ENCODE measurements at regions not wholly inside any gene's neighbourhood (a gene's known extent, or its start where the extent isn't known, plus 50 kb on each side); places are given as distances from the start of the nearest gene placed in this dataset.

DNA sequence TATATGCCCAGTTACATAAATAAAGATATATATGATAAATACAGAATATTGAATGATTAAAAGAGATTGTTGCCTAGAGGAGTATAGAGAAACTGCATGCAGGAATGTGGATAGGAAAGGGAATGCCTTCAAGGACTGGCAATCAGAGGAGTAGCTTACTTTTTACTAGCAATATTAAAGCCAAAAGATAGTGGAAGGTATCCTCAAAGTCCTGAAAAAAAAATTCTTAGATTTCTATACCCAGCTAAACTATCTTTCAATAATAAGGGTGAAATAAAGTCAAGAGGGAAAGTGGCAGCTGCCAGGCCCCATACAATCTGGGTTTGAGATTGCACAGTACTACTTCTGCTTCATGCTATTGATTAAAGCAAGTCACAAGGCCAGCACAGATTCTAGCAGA, 733.2 kb downstream of the GATA3 start:
- in situ Hi-C loops (cut with MboI; ENCODE audit: low sequenced_read_pairs), result no loop called here
- CTCF ChIA-PET, result no interaction called here
- no peak for ATAC-seq (ENCODE audit: low read depth)

More for the DNA sequence above, 733.2 kb downstream of the GATA3 start:
- H3K27me3 ChIP-seq (ENCODE audit: control insufficient read depth, insufficient read depth, low read length), result no peaks in the 10 kb centered on the region
- no peak overlapping the region for H3K4me3 ChIP-seq (ENCODE audit: insufficient read depth, low read depth, low read length)
- H3K79me1 ChIP-seq (ENCODE audit: low read depth in 1 of 2, low read length in 2 of 2), result no peaks in the 10 kb centered on the region
- no peak overlapping the region for H4K8ac ChIP-seq (ENCODE audit: low read depth in 2 of 2, low read length in 2 of 2)
- no peak overlapping the region for H3K4ac ChIP-seq (ENCODE audit: low read depth, low read length)
- H2BK15ac ChIP-seq (ENCODE audit: low read depth, low read length), result no peak overlapping the region
- no peak for DNase-seq
- POLR2A ChIA-PET (ENCODE audit: unreplicated experiment), result no interaction called here
- H3K23ac ChIP-seq (ENCODE audit: low read depth, low read length), result no peak overlapping the region
- H3K18ac ChIP-seq (ENCODE audit: low read depth, low read length), result no peak overlapping the region
- H3K9me1 ChIP-seq (ENCODE audit: insufficient read depth, low read length), result no peaks in the 10 kb centered on the region
- no peak overlapping the region for H2AK9ac ChIP-seq (replicated peaks; ENCODE audit: low read depth, low read length, poor library complexity)
- no peak overlapping the region for H3K56ac ChIP-seq (ENCODE audit: extremely low read depth, insufficient read depth, low read length)
- intact Hi-C loops (cut with micrococcal nuclease), result no loop called here
- no peak overlapping the region for H3K14ac ChIP-seq (replicated peaks; ENCODE audit: low read depth, low read length)
- BruUV-seq (replicated peaks), result no TSS peak
- H4K20me1 ChIP-seq (ENCODE audit: insufficient read depth, low read length), result no peaks in the 10 kb centered on the region
- no peak overlapping the region for H2BK120ac ChIP-seq (ENCODE audit: low read depth, low read length)
- H3K9me3 ChIP-seq (ENCODE audit: control insufficient read depth, insufficient read depth, low read length), result peaks cover 3% of the 10 kb centered on the region; the same call in 1 of the 2 replicates
- H2AK5ac ChIP-seq (ENCODE audit: low read depth, low read length), result no peak overlapping the region
- no peak overlapping the region for H3K4me2 ChIP-seq (ENCODE audit: low read depth, low read length)
- H3K9ac ChIP-seq (ENCODE audit: low read depth, low read length), result no peak overlapping the region
- no peaks in the 10 kb centered on the region for H3K4me1 ChIP-seq (ENCODE audit: control insufficient read depth, insufficient read depth, low read length)
- H3K27ac ChIP-seq (ENCODE audit: insufficient read depth, low read length), result no peak overlapping the region
- dilution Hi-C loops (cut with HindIII; ENCODE audit: low sequenced_read_pairs, unreplicated experiment), result no loop called here
- no peaks in the 10 kb centered on the region for H3K36me3 ChIP-seq (ENCODE audit: control insufficient read depth, insufficient read depth, low read length)
- no peak overlapping the region for H4K91ac ChIP-seq (ENCODE audit: insufficient read depth, low read depth, low read length)
- H2BK20ac ChIP-seq (ENCODE audit: low read depth, low read length), result no peak overlapping the region
- no peak overlapping the region for H4K5ac ChIP-seq (ENCODE audit: low read depth, low read length)
- H2AFZ ChIP-seq (replicated peaks; ENCODE audit: low read length, poor library complexity), result no peak overlapping the region
- no peak overlapping the region for H2BK5ac ChIP-seq (ENCODE audit: low read depth, low read length, poor library complexity, severe bottlenecking)
- no peak for TF ChIP-seq CHD1 (IDR thresholded peaks at IDR 0.05; ENCODE audit: low read depth, low read length)
- no peak for TF ChIP-seq MXI1 (IDR thresholded peaks at IDR 0.05; ENCODE audit: borderline replicate concordance, low read depth, low read length)
- no peak for TF ChIP-seq MAZ (IDR thresholded peaks at IDR 0.05; ENCODE audit: borderline replicate concordance, low read depth, low read length)
- TF ChIP-seq BHLHE40 (IDR thresholded peaks at IDR 0.05; ENCODE audit: low read depth, low read length), result no peak
- TF ChIP-seq RFX5 (IDR thresholded peaks at IDR 0.05; ENCODE audit: low read depth, low read length), result no peak

Measured in IMR-90 (cell line).